ENCODE measurements at regions not wholly inside any gene's neighbourhood (a gene's known extent, or its start where the extent isn't known, plus 50 kb on each side); places are given as distances from the start of the nearest gene placed in this dataset.

DNA sequence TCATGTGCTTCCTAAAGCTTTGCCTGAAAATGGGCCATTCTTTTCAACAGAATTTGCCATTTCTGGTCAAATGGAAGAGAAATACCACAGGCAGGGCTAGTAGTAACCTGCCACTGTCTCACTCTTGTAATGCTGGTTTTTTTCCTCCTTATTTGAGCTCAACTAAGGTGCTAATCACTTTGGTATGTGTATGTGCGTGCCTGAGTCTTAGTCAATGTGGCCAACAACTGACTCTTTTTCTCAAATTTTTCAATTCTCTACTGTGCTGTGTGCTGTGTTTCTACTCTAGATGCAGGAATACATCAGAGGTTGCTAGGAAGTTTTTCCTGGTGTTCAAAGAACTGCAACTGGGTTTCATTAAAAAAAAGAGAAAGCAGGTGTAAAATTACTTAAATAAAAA is 870.2 kb downstream of the EFNB2 start:
- Mint-ChIP-seq H3K27ac (ENCODE audit: unreplicated experiment) (no peak overlapping the region), H3K9me3 (ENCODE audit: unreplicated experiment) (no peaks in the 10 kb centered on the region), H3K36me3 (ENCODE audit: unreplicated experiment) (no peaks in the 10 kb centered on the region), H3K4me3 (ENCODE audit: unreplicated experiment) (no peak overlapping the region), H3K27me3 (ENCODE audit: unreplicated experiment) (no peaks in the 10 kb centered on the region), H3K4me1 (ENCODE audit: low read depth, unreplicated experiment) (no peaks in the 10 kb centered on the region)
- TF ChIP-seq, protein P1, sequence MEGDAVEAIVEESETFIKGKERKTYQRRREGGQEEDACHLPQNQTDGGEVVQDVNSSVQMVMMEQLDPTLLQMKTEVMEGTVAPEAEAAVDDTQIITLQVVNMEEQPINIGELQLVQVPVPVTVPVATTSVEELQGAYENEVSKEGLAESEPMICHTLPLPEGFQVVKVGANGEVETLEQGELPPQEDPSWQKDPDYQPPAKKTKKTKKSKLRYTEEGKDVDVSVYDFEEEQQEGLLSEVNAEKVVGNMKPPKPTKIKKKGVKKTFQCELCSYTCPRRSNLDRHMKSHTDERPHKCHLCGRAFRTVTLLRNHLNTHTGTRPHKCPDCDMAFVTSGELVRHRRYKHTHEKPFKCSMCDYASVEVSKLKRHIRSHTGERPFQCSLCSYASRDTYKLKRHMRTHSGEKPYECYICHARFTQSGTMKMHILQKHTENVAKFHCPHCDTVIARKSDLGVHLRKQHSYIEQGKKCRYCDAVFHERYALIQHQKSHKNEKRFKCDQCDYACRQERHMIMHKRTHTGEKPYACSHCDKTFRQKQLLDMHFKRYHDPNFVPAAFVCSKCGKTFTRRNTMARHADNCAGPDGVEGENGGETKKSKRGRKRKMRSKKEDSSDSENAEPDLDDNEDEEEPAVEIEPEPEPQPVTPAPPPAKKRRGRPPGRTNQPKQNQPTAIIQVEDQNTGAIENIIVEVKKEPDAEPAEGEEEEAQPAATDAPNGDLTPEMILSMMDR (IDR thresholded peaks at IDR 0.05; ENCODE audit: partially characterized antibody, unreplicated experiment), result no peak
- DNase-seq, result no peak

DNA sequence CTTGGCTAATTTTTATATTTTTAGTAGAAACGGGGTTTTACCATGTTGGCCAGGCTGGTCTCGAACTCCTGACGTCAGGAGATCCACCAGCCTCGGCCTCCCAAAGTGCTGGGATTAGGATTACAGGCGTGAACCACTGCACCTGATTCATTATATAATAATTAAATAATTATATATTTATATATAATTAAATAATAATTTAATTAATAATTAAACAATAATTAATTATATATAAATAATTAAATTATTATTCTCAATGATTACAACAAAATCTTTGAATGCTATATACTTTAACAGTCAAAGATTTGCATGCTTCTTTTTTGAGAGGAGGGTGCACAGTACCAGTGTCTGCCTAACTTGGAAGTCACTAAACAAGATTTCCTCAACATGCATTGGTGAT is 872.3 kb downstream of the EFNB2 start:
- no peak overlapping the region for H3K4me3 Mint-ChIP-seq (ENCODE audit: unreplicated experiment)
- DNase-seq, result no peak

DNA sequence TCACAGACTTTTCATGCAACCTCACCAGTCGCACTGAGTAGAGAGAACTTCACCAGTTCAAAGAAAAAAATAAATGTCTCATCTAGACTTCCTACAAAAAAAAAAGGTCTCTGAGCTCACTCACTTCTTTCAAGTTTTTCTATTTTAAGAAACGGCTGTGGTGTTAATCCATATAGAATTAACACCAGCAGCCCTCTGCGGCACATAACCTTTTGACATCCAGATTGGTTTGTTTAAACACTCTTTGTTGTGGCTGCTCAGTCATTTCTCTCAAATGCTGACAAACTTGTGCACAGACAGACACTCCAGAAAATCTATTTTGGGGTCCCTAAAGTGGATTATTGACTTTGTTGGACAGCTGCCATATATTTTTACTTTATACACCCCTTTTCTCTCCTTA is 874.9 kb downstream of the EFNB2 start:
- Mint-ChIP-seq H3K27me3 (ENCODE audit: unreplicated experiment) (no peaks in the 10 kb centered on the region), H3K36me3 (ENCODE audit: unreplicated experiment) (no peaks in the 10 kb centered on the region), H3K9me3 (ENCODE audit: unreplicated experiment) (peaks cover 1% of the 10 kb centered on the region), H3K27ac (ENCODE audit: unreplicated experiment) (no peak overlapping the region), H3K4me3 (ENCODE audit: unreplicated experiment) (no peak overlapping the region), H3K4me1 (ENCODE audit: low read depth, unreplicated experiment) (no peaks in the 10 kb centered on the region)
- no peak for DNase-seq
- TF ChIP-seq, protein P1 (IDR thresholded peaks at IDR 0.05; ENCODE audit: partially characterized antibody, unreplicated experiment), result no peak

More for the DNA sequence above, 872.3 kb downstream of the EFNB2 start:
- H3K27me3 Mint-ChIP-seq (ENCODE audit: unreplicated experiment), result no peaks in the 10 kb centered on the region
- TF ChIP-seq, protein P1 (IDR thresholded peaks at IDR 0.05; ENCODE audit: partially characterized antibody, unreplicated experiment), result no peak
- no peak overlapping the region for H3K27ac Mint-ChIP-seq (ENCODE audit: unreplicated experiment)
- no peaks in the 10 kb centered on the region for H3K4me1 Mint-ChIP-seq (ENCODE audit: low read depth, unreplicated experiment)
- peaks cover 1% of the 10 kb centered on the region for H3K9me3 Mint-ChIP-seq (ENCODE audit: unreplicated experiment)
- H3K36me3 Mint-ChIP-seq (ENCODE audit: unreplicated experiment), result no peaks in the 10 kb centered on the region

DNA sequence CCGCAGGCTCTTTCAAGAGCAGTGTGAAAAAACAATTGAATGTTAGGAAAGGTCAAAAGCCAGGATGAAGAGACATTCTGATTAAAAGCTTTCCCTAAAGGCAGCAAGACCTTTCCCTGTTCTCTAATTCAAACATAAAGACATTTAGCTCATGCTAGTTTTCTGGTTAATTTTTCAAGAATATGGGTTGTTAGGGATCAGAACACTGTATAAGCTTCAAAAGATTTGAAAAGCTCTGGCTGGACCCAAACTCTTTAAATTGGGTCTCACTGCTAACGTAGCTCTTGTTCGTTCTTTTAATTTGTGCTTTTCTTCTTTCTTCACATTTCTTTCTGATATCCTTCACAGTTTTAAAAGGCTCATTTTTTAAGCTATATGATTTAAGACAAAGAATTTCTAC is 877.0 kb downstream of the EFNB2 start:
- no peak for DNase-seq
- TF ChIP-seq, protein P1 (IDR thresholded peaks at IDR 0.05; ENCODE audit: partially characterized antibody, unreplicated experiment), result no peak
- H3K4me1 Mint-ChIP-seq (ENCODE audit: low read depth, unreplicated experiment), result no peaks in the 10 kb centered on the region
- peaks cover 1% of the 10 kb centered on the region for H3K9me3 Mint-ChIP-seq (ENCODE audit: unreplicated experiment)
- no peak overlapping the region for H3K27ac Mint-ChIP-seq (ENCODE audit: unreplicated experiment)
- H3K4me3 Mint-ChIP-seq (ENCODE audit: unreplicated experiment), result no peak overlapping the region
- no peaks in the 10 kb centered on the region for H3K27me3 Mint-ChIP-seq (ENCODE audit: unreplicated experiment)
- no peaks in the 10 kb centered on the region for H3K36me3 Mint-ChIP-seq (ENCODE audit: unreplicated experiment)

DNA sequence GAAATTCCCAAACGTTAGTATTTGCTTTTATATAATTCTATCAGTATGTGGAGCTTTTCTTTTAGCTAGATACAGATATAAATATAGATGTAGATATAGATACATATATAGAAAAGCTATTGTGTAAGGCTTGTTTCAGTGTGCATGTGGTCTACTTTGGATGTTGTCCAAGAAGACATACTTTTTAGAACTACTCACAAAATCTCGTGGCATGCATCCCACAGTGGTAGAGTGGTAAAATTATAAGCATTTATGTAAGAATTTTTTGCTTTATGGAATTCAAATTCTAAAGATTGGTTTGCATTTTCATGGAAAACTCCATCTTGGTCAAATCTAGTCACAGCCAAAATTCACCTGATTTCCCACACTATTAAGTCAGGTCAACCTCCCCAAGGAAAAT is 880.4 kb downstream of the EFNB2 start:
- no peak for DNase-seq
- TF ChIP-seq, protein P1 (IDR thresholded peaks at IDR 0.05; ENCODE audit: partially characterized antibody, unreplicated experiment), result no peak
- Mint-ChIP-seq H3K9me3 (ENCODE audit: unreplicated experiment) (peaks cover 1% of the 10 kb centered on the region), H3K27ac (ENCODE audit: unreplicated experiment) (no peak overlapping the region), H3K36me3 (ENCODE audit: unreplicated experiment) (no peaks in the 10 kb centered on the region), H3K4me1 (ENCODE audit: low read depth, unreplicated experiment) (no peaks in the 10 kb centered on the region), H3K27me3 (ENCODE audit: unreplicated experiment) (no peaks in the 10 kb centered on the region), H3K4me3 (ENCODE audit: unreplicated experiment) (no peak overlapping the region)
